ENCODE measurements at regions not wholly inside any gene's neighbourhood (a gene's known extent, or its start where the extent isn't known, plus 50 kb on each side); places are given as distances from the start of the nearest gene placed in this dataset.

GRCh38 chr16:55052741-55053415 lies 122.2 kb downstream of the IRX5 start:
- TF ChIP-seq EZH2 (IDR thresholded peaks at IDR 0.05) (no peak), POLR2AphosphoS5 (IDR thresholded peaks at IDR 0.05; ENCODE audit: borderline replicate concordance, low read depth, low read length) (no peak), FOXP2 (optimal IDR thresholded peaks at IDR 0.05; ENCODE audit: control extremely low read depth, extremely low read length, insufficient read depth) (no peak)
